ENCODE measurements at regions not wholly inside any gene's neighbourhood (a gene's known extent, or its start where the extent isn't known, plus 50 kb on each side); places are given as distances from the start of the nearest gene placed in this dataset.

- no peaks in the 10 kb centered on the region for H3K4me1 ChIP-seq
- intact Hi-C loops (cut with DNase I), result no loop called here
- no peak for TF ChIP-seq CTCF (IDR thresholded peaks at IDR 0.05)
- no peak for TF ChIP-seq POLR2A (IDR thresholded peaks at IDR 0.05)
- no peak for TF ChIP-seq EP300 (IDR thresholded peaks at IDR 0.05)
- TF ChIP-seq POLR2AphosphoS5 (IDR thresholded peaks at IDR 0.05), result no peak
- no peak for DNase-seq
- H3K9me3 ChIP-seq, result no peaks in the 10 kb centered on the region
- H3K27ac ChIP-seq, result no peak overlapping the region
- H3K27me3 ChIP-seq, result no peaks in the 10 kb centered on the region
- WGBS, 2 donors, result 10 to 32% methylated on average over 3 of the region's 3 CpGs
- no peak overlapping the region for H3K4me3 ChIP-seq
- H3K36me3 ChIP-seq, result no peaks in the 10 kb centered on the region
Measured at GRCh38 chr1:177566495-177566894, 395.7 kb downstream of the BRINP2 start.

GRCh38 chr1:177561436-177561835 is 390.7 kb downstream of the BRINP2 start:
- TF ChIP-seq POLR2AphosphoS5 (IDR thresholded peaks at IDR 0.05) (no peak), CTCF (IDR thresholded peaks at IDR 0.05) (no peak), POLR2A (IDR thresholded peaks at IDR 0.05) (no peak), EP300 (IDR thresholded peaks at IDR 0.05) (no peak)
- Histone ChIP-seq H3K27ac (no peak overlapping the region), H3K4me1 (no peaks in the 10 kb centered on the region), H3K27me3 (no peaks in the 10 kb centered on the region), H3K4me3 (no peak overlapping the region), H3K36me3 (no peaks in the 10 kb centered on the region), H3K9me3 (no peaks in the 10 kb centered on the region)
- DNase-seq, result no peak
- intact Hi-C loops (cut with DNase I), result no loop called here
- 87 to 91% methylated on average over 1 of the region's 1 CpG for WGBS, 2 donors

- H3K27ac ChIP-seq, result no peak overlapping the region
- H3K9me3 ChIP-seq, result peaks cover 0 to 6% (median 2%) of the 10 kb centered on the region in 4 donors
- H3K4me1 ChIP-seq, result no peaks in the 10 kb centered on the region
- intact Hi-C loops (cut with DNase I), result no loop called here
- no peak overlapping the region for H3K4me3 ChIP-seq
- TF ChIP-seq POLR2AphosphoS5 (IDR thresholded peaks at IDR 0.05) (no peak), CTCF (IDR thresholded peaks at IDR 0.05) (no peak), EP300 (IDR thresholded peaks at IDR 0.05) (no peak)
- no peaks in the 10 kb centered on the region for H3K36me3 ChIP-seq
- DNase-seq, result no peak
- H3K27me3 ChIP-seq, result no peaks in the 10 kb centered on the region
- WGBS, 2 donors, result 97 to 99% methylated on average over 1 of the region's 1 CpG
Measured at GRCh38 chr1:177558372-177558771, 387.6 kb downstream of the BRINP2 start.

GRCh38 chr1:177556163-177556562 is 385.4 kb downstream of the BRINP2 start:
- peaks cover 0 to 6% (median 2%) of the 10 kb centered on the region in 4 donors for H3K9me3 ChIP-seq
- TF ChIP-seq EP300 (IDR thresholded peaks at IDR 0.05) (no peak), CTCF (IDR thresholded peaks at IDR 0.05) (no peak), POLR2AphosphoS5 (IDR thresholded peaks at IDR 0.05) (no peak), POLR2A (IDR thresholded peaks at IDR 0.05) (no peak)
- 62 to 70% methylated on average over 1 of the region's 1 CpG for WGBS, 2 donors

GRCh38 chr1:177547200-177547599 is 376.4 kb downstream of the BRINP2 start:
- Histone ChIP-seq H3K4me3 (no peak overlapping the region), H3K27ac (no peak overlapping the region), H3K4me1 (no peaks in the 10 kb centered on the region), H3K27me3 (no peaks in the 10 kb centered on the region), H3K9me3 (no peaks in the 10 kb centered on the region), H3K36me3 (no peaks in the 10 kb centered on the region)
- 60 to 74% methylated on average over 3 of the region's 3 CpGs for WGBS, 2 donors
- DNase-seq, result no peak
- intact Hi-C loops (cut with DNase I), result no loop called here
- TF ChIP-seq POLR2AphosphoS5 (IDR thresholded peaks at IDR 0.05), result no peak
- no peak for TF ChIP-seq EP300 (IDR thresholded peaks at IDR 0.05)
- no peak for TF ChIP-seq CTCF (IDR thresholded peaks at IDR 0.05)
- no peak for TF ChIP-seq POLR2A (IDR thresholded peaks at IDR 0.05)

More at GRCh38 chr1:177556163-177556562, 385.4 kb downstream of the BRINP2 start:
- Histone ChIP-seq H3K4me1 (no peaks in the 10 kb centered on the region), H3K36me3 (no peaks in the 10 kb centered on the region), H3K4me3 (no peak overlapping the region), H3K27ac (no peak overlapping the region), H3K27me3 (no peaks in the 10 kb centered on the region)
- DNase-seq, result no peak
- intact Hi-C loops (cut with DNase I), result no loop called here
